Naive B cell (primary cell): ENCODE measurements at regions not wholly inside any gene's neighbourhood (a gene's known extent, or its start where the extent isn't known, plus 50 kb on each side); places are given as distances from the start of the nearest gene placed in this dataset.
"Not testable (repeated sequence)": the region's sequence is repeated elsewhere in the genome, so short reads cannot be mapped to it uniquely, and the experiment has no call there.

Source experiments
- ATAC-seq, 2 donors: fragments of 150-1000 bp; cut with Tn5 transposase; 2 replicates each; pipeline ENCODE4 v1.10.0; 2021; ENCODE audit warnings: low read depth in 2 of 2, mild to moderate bottlenecking in 2 of 2, moderate library complexity in 2 of 2
- DNase-seq: peaks from one replicate; pipeline ENCODE4 v3.0.0; 2022
- H3K27ac Mint-ChIP-seq, 6 donors: one replicate each; pipeline ENCODE4 v1.8.0; 2020 to 2022; ENCODE audit warnings: mild to moderate bottlenecking in 6 of 6, mixed read lengths in 6 of 6, moderate library complexity in 5 of 6, inconsistent platforms in 2 of 6
- H3K27me3 Mint-ChIP-seq, 3 donors: one replicate each; pipeline ENCODE4 v1.8.0; 2021 to 2022; ENCODE audit warnings: mixed read lengths in 3 of 3, mild to moderate bottlenecking in 1 of 3
- H3K36me3 Mint-ChIP-seq, 2 donors: one replicate each; pipeline ENCODE4 v1.8.0; 2020 to 2022; ENCODE audit warnings: mixed read lengths in 2 of 2, inconsistent platforms in 1 of 2, mild to moderate bottlenecking in 1 of 2
- H3K4me1 Mint-ChIP-seq, 3 donors: one replicate each; pipeline ENCODE4 v1.8.0; 2020 to 2022; ENCODE audit warnings: mixed read lengths in 3 of 3, inconsistent platforms in 1 of 3, mild to moderate bottlenecking in 1 of 3, moderate library complexity in 1 of 3
- H3K4me3 Mint-ChIP-seq, 8 donors: one replicate each; pipeline ENCODE4 v1.8.0; 2020 to 2022; ENCODE audit warnings: mild to moderate bottlenecking in 8 of 8, mixed read lengths in 8 of 8, moderate library complexity in 8 of 8, inconsistent platforms in 2 of 8
- H3K9me3 Mint-ChIP-seq, 7 donors: one replicate each; pipeline ENCODE4 v1.8.0; 2020 to 2022; ENCODE audit warnings: mixed read lengths in 7 of 7, mild to moderate bottlenecking in 5 of 7, inconsistent platforms in 2 of 7, moderate library complexity in 1 of 7

GRCh38 chr7:68707958-68708357 lies 890.3 kb upstream of the AUTS2 start:
- Mint-ChIP-seq H3K4me1 (no peaks in the 10 kb centered on the region), H3K4me3 (no peak overlapping the region), H3K36me3 (no peaks in the 10 kb centered on the region), H3K9me3 (peaks cover 7 to 37% (median 13%) of the 10 kb centered on the region in 7 donors), H3K27ac (no peak overlapping the region), H3K27me3 (no peaks in the 10 kb centered on the region)
- no peak for DNase-seq
- no peak for ATAC-seq

GRCh38 chr7:68712956-68713495 lies 885.2 kb upstream of the AUTS2 start:
- H3K36me3 Mint-ChIP-seq, result no peaks in the 10 kb centered on the region
- H3K4me1 Mint-ChIP-seq, result no peaks in the 10 kb centered on the region
- no peak overlapping the region for H3K27ac Mint-ChIP-seq
- ATAC-seq, result no peak
- no peak for DNase-seq
- H3K9me3 Mint-ChIP-seq, result peaks cover 2 to 19% (median 12%) of the 10 kb centered on the region in 7 donors
- H3K4me3 Mint-ChIP-seq, result no peak overlapping the region
- H3K27me3 Mint-ChIP-seq, result no peaks in the 10 kb centered on the region

GRCh38 chr7:68714135-68714534 lies 884.1 kb upstream of the AUTS2 start:
- H3K9me3 Mint-ChIP-seq, result peaks cover 2 to 14% (median 9%) of the 10 kb centered on the region in 7 donors
- not testable (repeated sequence) for H3K4me1 Mint-ChIP-seq, H3K36me3 Mint-ChIP-seq, ATAC-seq, H3K27ac Mint-ChIP-seq, DNase-seq, H3K27me3 Mint-ChIP-seq, H3K4me3 Mint-ChIP-seq

- H3K36me3 Mint-ChIP-seq, result no peaks in the 10 kb centered on the region
- H3K9me3 Mint-ChIP-seq, result peaks cover 0 to 9% (median 4%) of the 10 kb centered on the region in 7 donors
Measured at GRCh38 chr7:68715907-68716306, 882.4 kb upstream of the AUTS2 start.

GRCh38 chr7:68717176-68717575 lies 881.1 kb upstream of the AUTS2 start:
- Mint-ChIP-seq H3K27me3 (no peaks in the 10 kb centered on the region), H3K4me1 (no peaks in the 10 kb centered on the region), H3K9me3 (peaks cover 0 to 5% (median 2%) of the 10 kb centered on the region in 7 donors), H3K27ac (no peak overlapping the region), H3K36me3 (no peaks in the 10 kb centered on the region), H3K4me3 (no peak overlapping the region)
- DNase-seq, result no peak
- no peak for ATAC-seq

More at GRCh38 chr7:68715907-68716306, 882.4 kb upstream of the AUTS2 start:
- no peaks in the 10 kb centered on the region for H3K27me3 Mint-ChIP-seq
- H3K27ac Mint-ChIP-seq, result peak overlapping the region in 2 of 6 donors; percentile 67 to 90
- no peak overlapping the region for H3K4me3 Mint-ChIP-seq
- DNase-seq, result no peak
- ATAC-seq, result no peak
- no peaks in the 10 kb centered on the region for H3K4me1 Mint-ChIP-seq

GRCh38 chr7:68718097-68718551 lies 880.2 kb upstream of the AUTS2 start:
- H3K4me3 Mint-ChIP-seq, result no peak overlapping the region
- no peaks in the 10 kb centered on the region for H3K27me3 Mint-ChIP-seq
- DNase-seq (no peak), ATAC-seq (no peak)
- H3K36me3 Mint-ChIP-seq, result no peaks in the 10 kb centered on the region
- H3K4me1 Mint-ChIP-seq, result no peaks in the 10 kb centered on the region
- no peak overlapping the region for H3K27ac Mint-ChIP-seq
- peaks cover 0 to 9% (median 2%) of the 10 kb centered on the region in 7 donors for H3K9me3 Mint-ChIP-seq

GRCh38 chr7:68720697-68721096 lies 877.6 kb upstream of the AUTS2 start:
- H3K9me3 Mint-ChIP-seq, result peaks cover 0 to 9% (median 0%) of the 10 kb centered on the region in 7 donors
- H3K27ac Mint-ChIP-seq, result no peak overlapping the region
- no peaks in the 10 kb centered on the region for H3K4me1 Mint-ChIP-seq
- ATAC-seq (no peak), DNase-seq (no peak)
- H3K27me3 Mint-ChIP-seq, result no peaks in the 10 kb centered on the region
- H3K36me3 Mint-ChIP-seq, result no peaks in the 10 kb centered on the region
- H3K4me3 Mint-ChIP-seq, result no peak overlapping the region

- DNase-seq, result no peak
- Mint-ChIP-seq H3K4me1 (no peaks in the 10 kb centered on the region), H3K4me3 (no peak overlapping the region), H3K36me3 (no peaks in the 10 kb centered on the region), H3K27me3 (no peaks in the 10 kb centered on the region), H3K9me3 (peaks cover 0 to 9% (median under 1%) of the 10 kb centered on the region in 7 donors), H3K27ac (no peak overlapping the region)
- ATAC-seq, result no peak
Measured at GRCh38 chr7:68722044-68722443, 876.2 kb upstream of the AUTS2 start.

- no peak overlapping the region for H3K4me3 Mint-ChIP-seq
- no peaks in the 10 kb centered on the region for H3K4me1 Mint-ChIP-seq
- no peaks in the 10 kb centered on the region for H3K27me3 Mint-ChIP-seq
- H3K27ac Mint-ChIP-seq, result no peak overlapping the region
- H3K36me3 Mint-ChIP-seq, result no peaks in the 10 kb centered on the region
- no peak for DNase-seq
- no peak for ATAC-seq
- H3K9me3 Mint-ChIP-seq, result peaks cover 0 to 18% (median 2%) of the 10 kb centered on the region in 7 donors
Measured at GRCh38 chr7:68724965-68725364, 873.3 kb upstream of the AUTS2 start.

GRCh38 chr7:68725843-68726785 lies 872.2 kb upstream of the AUTS2 start:
- no peaks in the 10 kb centered on the region for H3K4me1 Mint-ChIP-seq
- no peak overlapping the region for H3K27ac Mint-ChIP-seq
- H3K9me3 Mint-ChIP-seq, result peaks cover 0 to 18% (median 2%) of the 10 kb centered on the region in 7 donors

GRCh38 chr7:68728720-68729119 lies 869.6 kb upstream of the AUTS2 start:
- H3K27ac Mint-ChIP-seq, H3K4me1 Mint-ChIP-seq, H3K27me3 Mint-ChIP-seq, H3K36me3 Mint-ChIP-seq, H3K9me3 Mint-ChIP-seq, ATAC-seq, H3K4me3 Mint-ChIP-seq, DNase-seq: not testable (repeated sequence)

More at GRCh38 chr7:68725843-68726785, 872.2 kb upstream of the AUTS2 start:
- no peak overlapping the region for H3K4me3 Mint-ChIP-seq
- DNase-seq (no peak), ATAC-seq (no peak)
- H3K36me3 Mint-ChIP-seq, result no peaks in the 10 kb centered on the region
- H3K27me3 Mint-ChIP-seq, result no peaks in the 10 kb centered on the region

GRCh38 chr7:68729371-68729770 lies 868.9 kb upstream of the AUTS2 start:
- no peak overlapping the region for H3K4me3 Mint-ChIP-seq
- DNase-seq (no peak), ATAC-seq (no peak)
- peaks cover 0 to 9% (median 3%) of the 10 kb centered on the region in 7 donors for H3K9me3 Mint-ChIP-seq
- no peak overlapping the region for H3K27ac Mint-ChIP-seq
- H3K27me3 Mint-ChIP-seq, result no peaks in the 10 kb centered on the region
- no peaks in the 10 kb centered on the region for H3K4me1 Mint-ChIP-seq
- no peaks in the 10 kb centered on the region for H3K36me3 Mint-ChIP-seq

- no peak for ATAC-seq
- no peak for DNase-seq
- H3K27me3 Mint-ChIP-seq, result no peaks in the 10 kb centered on the region
- H3K27ac Mint-ChIP-seq, result peak overlapping the region in 1 of 6 donors; percentile 40
- no peaks in the 10 kb centered on the region for H3K4me1 Mint-ChIP-seq
- no peaks in the 10 kb centered on the region for H3K36me3 Mint-ChIP-seq
- H3K4me3 Mint-ChIP-seq, result no peak overlapping the region
- peaks cover 0 to 12% (median 3%) of the 10 kb centered on the region in 7 donors for H3K9me3 Mint-ChIP-seq
Measured at GRCh38 chr7:68730194-68730593, 868.1 kb upstream of the AUTS2 start.

- H3K27me3 Mint-ChIP-seq, result no peaks in the 10 kb centered on the region
- ATAC-seq, result no peak
- DNase-seq, result no peak
- H3K9me3 Mint-ChIP-seq, result peaks cover 1 to 12% (median 3%) of the 10 kb centered on the region in 7 donors
- no peak overlapping the region for H3K27ac Mint-ChIP-seq
- no peaks in the 10 kb centered on the region for H3K36me3 Mint-ChIP-seq
- H3K4me3 Mint-ChIP-seq, result no peak overlapping the region
- no peaks in the 10 kb centered on the region for H3K4me1 Mint-ChIP-seq
Measured at GRCh38 chr7:68730964-68731363, 867.3 kb upstream of the AUTS2 start.
